ENCODE measurements at regions not wholly inside any gene's neighbourhood (a gene's known extent, or its start where the extent isn't known, plus 50 kb on each side); places are given as distances from the start of the nearest gene placed in this dataset.

GRCh38 chr10:128540128-128540762 lies 414.0 kb upstream of the MKI67 start:
- no peak for TF ChIP-seq CTCF (IDR thresholded peaks at IDR 0.05; ENCODE audit: low read depth, low read length, missing input control)
- no peak for TF ChIP-seq TAF1 (conservative IDR thresholded peaks at IDR 0.05)
- TF ChIP-seq EGR1 (IDR thresholded peaks at IDR 0.05; ENCODE audit: low read depth in 2 of 2) = no peak
- TF ChIP-seq RAD21 (IDR thresholded peaks at IDR 0.05) = no peak
- TF ChIP-seq JUND (IDR thresholded peaks at IDR 0.05) = no peak
- TF ChIP-seq YY1 (IDR thresholded peaks at IDR 0.05) = no peak
- no peak for TF ChIP-seq REST (IDR thresholded peaks at IDR 0.05)
- no peak for TF ChIP-seq RXRA (IDR thresholded peaks at IDR 0.05)
- no peak for TF ChIP-seq GABPA (IDR thresholded peaks at IDR 0.05 in 1 of 2, conservative IDR thresholded peaks at IDR 0.05 in 1 of 2)

Data from liver (tissue), 3 donors.